ENCODE measurements at regions not wholly inside any gene's neighbourhood (a gene's known extent, or its start where the extent isn't known, plus 50 kb on each side); places are given as distances from the start of the nearest gene placed in this dataset.

DNA sequence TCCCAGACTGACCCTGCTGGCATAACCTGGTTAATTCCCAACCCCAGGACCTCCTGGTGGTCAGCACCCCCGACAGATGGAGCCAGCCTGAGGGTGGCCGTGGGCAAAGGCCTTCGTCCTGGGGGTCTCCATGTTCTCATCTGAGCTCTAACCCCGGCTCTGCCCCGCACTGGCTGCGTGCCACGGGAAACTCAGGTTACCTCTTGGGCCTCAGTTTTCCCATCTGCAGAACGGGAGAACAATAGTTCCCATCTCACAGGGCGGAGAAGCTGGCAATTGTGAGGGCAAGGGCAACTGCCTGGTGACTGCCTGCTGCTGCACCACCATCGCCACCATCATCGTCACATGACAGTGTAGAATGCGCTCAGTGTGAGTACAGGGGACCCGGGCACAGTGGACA is 77.9 kb downstream of the RFLNA start:
- POLR2A ChIA-PET = no interaction called here
- CTCF ChIA-PET (ENCODE audit: unreplicated experiment) = no interaction called here
- no peaks in the 10 kb centered on the region for H3K9me3 ChIP-seq (ENCODE audit: low read length)
- no peaks in the 10 kb centered on the region for H3K79me2 ChIP-seq (ENCODE audit: insufficient read depth, low read depth, low read length)
- H3K36me3 ChIP-seq (ENCODE audit: insufficient read depth, low read length) = peaks cover 4% of the 10 kb centered on the region; the same call in 1 of the 2 replicates
- DNase-seq (ENCODE audit: low spot score) = no peak
- no peak for TF ChIP-seq EZH2phosphoT487 (IDR thresholded peaks at IDR 0.05; ENCODE audit: borderline replicate concordance, low read depth, low read length)
- TF ChIP-seq, protein P1, sequence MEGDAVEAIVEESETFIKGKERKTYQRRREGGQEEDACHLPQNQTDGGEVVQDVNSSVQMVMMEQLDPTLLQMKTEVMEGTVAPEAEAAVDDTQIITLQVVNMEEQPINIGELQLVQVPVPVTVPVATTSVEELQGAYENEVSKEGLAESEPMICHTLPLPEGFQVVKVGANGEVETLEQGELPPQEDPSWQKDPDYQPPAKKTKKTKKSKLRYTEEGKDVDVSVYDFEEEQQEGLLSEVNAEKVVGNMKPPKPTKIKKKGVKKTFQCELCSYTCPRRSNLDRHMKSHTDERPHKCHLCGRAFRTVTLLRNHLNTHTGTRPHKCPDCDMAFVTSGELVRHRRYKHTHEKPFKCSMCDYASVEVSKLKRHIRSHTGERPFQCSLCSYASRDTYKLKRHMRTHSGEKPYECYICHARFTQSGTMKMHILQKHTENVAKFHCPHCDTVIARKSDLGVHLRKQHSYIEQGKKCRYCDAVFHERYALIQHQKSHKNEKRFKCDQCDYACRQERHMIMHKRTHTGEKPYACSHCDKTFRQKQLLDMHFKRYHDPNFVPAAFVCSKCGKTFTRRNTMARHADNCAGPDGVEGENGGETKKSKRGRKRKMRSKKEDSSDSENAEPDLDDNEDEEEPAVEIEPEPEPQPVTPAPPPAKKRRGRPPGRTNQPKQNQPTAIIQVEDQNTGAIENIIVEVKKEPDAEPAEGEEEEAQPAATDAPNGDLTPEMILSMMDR (conservative IDR thresholded peaks at IDR 0.05; ENCODE audit: low read length) = no peak
- BruUV-seq (replicated peaks) = no TSS peak
- no peaks in the 10 kb centered on the region for H3K4me1 ChIP-seq (ENCODE audit: insufficient read depth, low read length, poor library complexity, severe bottlenecking)
- H3K9me2 ChIP-seq (ENCODE audit: insufficient read depth, low read length) = no peaks in the 10 kb centered on the region
- no peak overlapping the region for H2AFZ ChIP-seq (ENCODE audit: low read length)
- H3K4me3 ChIP-seq (ENCODE audit: low read depth, low read length, poor library complexity, severe bottlenecking) = no peak overlapping the region
- H3K27ac ChIP-seq (ENCODE audit: low read depth, low read length, poor library complexity, severe bottlenecking) = no peak overlapping the region
- H4K20me1 ChIP-seq (ENCODE audit: insufficient read depth, low read length) = no peaks in the 10 kb centered on the region
- H3K4me2 ChIP-seq (ENCODE audit: low read length) = no peak overlapping the region
- intact Hi-C loops (cut with micrococcal nuclease; ENCODE audit: unreplicated experiment) = no loop called here

DNA sequence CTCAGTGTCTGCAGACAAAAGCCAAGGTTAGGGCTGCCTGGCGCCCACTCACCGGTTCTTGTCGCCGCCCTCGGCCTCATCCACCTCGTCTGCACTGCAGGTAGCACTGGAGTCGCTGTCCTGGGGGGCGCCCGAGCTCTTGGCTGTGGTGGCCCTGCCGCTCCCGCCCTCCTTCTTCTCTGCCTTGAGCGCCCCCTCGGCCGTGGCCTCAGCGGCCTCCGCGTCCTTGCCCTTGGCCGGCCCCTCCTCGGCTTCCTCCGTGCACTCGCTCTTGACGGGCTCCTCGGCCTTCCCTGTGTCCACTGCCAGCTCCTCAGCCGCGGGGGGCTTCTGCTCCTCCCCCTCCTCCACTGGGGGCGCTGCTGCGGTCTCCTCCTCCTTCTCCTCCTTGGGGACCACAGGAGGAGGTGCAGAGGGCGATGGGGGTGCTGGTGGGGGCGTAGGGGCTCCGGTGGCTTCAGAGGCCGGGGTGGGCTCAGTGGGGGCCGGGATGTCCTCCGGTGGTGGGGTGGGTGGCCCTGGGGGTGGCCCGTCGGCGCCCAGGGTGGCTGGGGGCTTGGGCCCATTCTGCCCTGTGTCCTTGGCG is 77.2 kb downstream of the RFLNA start:
- CTCF ChIA-PET (ENCODE audit: unreplicated experiment) = no interaction called here

GRCh38 chr12:124371366-124371765 is 76.5 kb downstream of the RFLNA start:
- Histone ChIP-seq H3K36me3 (ENCODE audit: insufficient read depth, low read length) (peaks cover 4% of the 10 kb centered on the region; the same call in 1 of the 2 replicates), H3K4me3 (ENCODE audit: low read depth, low read length, poor library complexity, severe bottlenecking) (no peak overlapping the region), H3K9me2 (ENCODE audit: insufficient read depth, low read length) (no peaks in the 10 kb centered on the region), H4K20me1 (ENCODE audit: insufficient read depth, low read length) (no peaks in the 10 kb centered on the region), H3K79me2 (ENCODE audit: insufficient read depth, low read depth, low read length) (no peaks in the 10 kb centered on the region), H2AFZ (ENCODE audit: low read length) (no peak overlapping the region), H3K4me2 (ENCODE audit: low read length) (no peak overlapping the region), H3K27ac (ENCODE audit: low read depth, low read length, poor library complexity, severe bottlenecking) (no peak overlapping the region), H3K4me1 (ENCODE audit: insufficient read depth, low read length, poor library complexity, severe bottlenecking) (no peaks in the 10 kb centered on the region), H3K9me3 (ENCODE audit: low read length) (no peaks in the 10 kb centered on the region)
- DNase-seq (ENCODE audit: low spot score) = no peak
- CTCF ChIA-PET (ENCODE audit: unreplicated experiment) = no interaction called here
- intact Hi-C loops (cut with micrococcal nuclease; ENCODE audit: unreplicated experiment) = no loop called here
- TF ChIP-seq, protein P1 (conservative IDR thresholded peaks at IDR 0.05; ENCODE audit: low read length) = no peak
- no peak for TF ChIP-seq EZH2phosphoT487 (IDR thresholded peaks at IDR 0.05; ENCODE audit: borderline replicate concordance, low read depth, low read length)
- POLR2A ChIA-PET = no interaction called here
- no TSS peak for BruUV-seq (replicated peaks)

More for the DNA sequence above, 77.2 kb downstream of the RFLNA start:
- Histone ChIP-seq H3K9me3 (ENCODE audit: low read length) (no peaks in the 10 kb centered on the region), H2AFZ (ENCODE audit: low read length) (no peak overlapping the region), H3K4me2 (ENCODE audit: low read length) (no peak overlapping the region), H3K27ac (ENCODE audit: low read depth, low read length, poor library complexity, severe bottlenecking) (no peak overlapping the region), H3K4me1 (ENCODE audit: insufficient read depth, low read length, poor library complexity, severe bottlenecking) (no peaks in the 10 kb centered on the region), H3K4me3 (ENCODE audit: low read depth, low read length, poor library complexity, severe bottlenecking) (no peak overlapping the region), H3K9me2 (ENCODE audit: insufficient read depth, low read length) (no peaks in the 10 kb centered on the region), H3K79me2 (ENCODE audit: insufficient read depth, low read depth, low read length) (no peaks in the 10 kb centered on the region), H4K20me1 (ENCODE audit: insufficient read depth, low read length) (no peaks in the 10 kb centered on the region), H3K36me3 (ENCODE audit: insufficient read depth, low read length) (peaks cover 4% of the 10 kb centered on the region; the same call in 1 of the 2 replicates)
- POLR2A ChIA-PET = no interaction called here
- no TSS peak for BruUV-seq (replicated peaks)
- intact Hi-C loops (cut with micrococcal nuclease; ENCODE audit: unreplicated experiment) = no loop called here
- no peak for TF ChIP-seq EZH2phosphoT487 (IDR thresholded peaks at IDR 0.05; ENCODE audit: borderline replicate concordance, low read depth, low read length)
- TF ChIP-seq, protein P1 (conservative IDR thresholded peaks at IDR 0.05; ENCODE audit: low read length) = no peak
- DNase-seq (ENCODE audit: low spot score) = no peak

Data from OCI-LY7 (cell line).